Thoracic aorta (tissue), 2 donors: ENCODE measurements at regions not wholly inside any gene's neighbourhood (a gene's known extent, or its start where the extent isn't known, plus 50 kb on each side); places are given as distances from the start of the nearest gene placed in this dataset.

Experiments
- ATAC-seq: fragments of 150-250 bp; one replicate; pipeline ENCODE4 v1.8.0; 2017; ENCODE audit warnings: low read depth; ENCODE audit not compliant: insufficient number of reproducible peaks, low FRiP score
- DNase-seq: peaks from one replicate; pipeline ENCODE4 v3.0.0-alpha.2; 2020; ENCODE audit warnings: low spot score
- H3K27ac ChIP-seq, 2 donors: fragments of 200-600 bp; sonication (generic); 1 replicate in 1 of 2; 2 replicates in 1 of 2; pipeline ENCODE4 v1.5.1; 2016; ENCODE audit warnings: mild to moderate bottlenecking in 2 of 2, moderate library complexity in 2 of 2
- H3K27me3 ChIP-seq: fragments of 200-600 bp; sonication (generic); replicated peaks from 2 replicates; pipeline ENCODE4 v1.6.0; 2016; ENCODE audit warnings: mild to moderate bottlenecking; ENCODE audit not compliant: insufficient read depth
- H3K36me3 ChIP-seq: fragments of 200-600 bp; sonication (generic); one replicate; pipeline ENCODE4 v1.5.1; 2016
- H3K4me1 ChIP-seq, 2 donors: fragments of 200-600 bp; sonication (generic); 1 replicate in 1 of 2; 2 replicates in 1 of 2; pipeline versions ENCODE4 v1.5.1 to v1.6.0; 2016; ENCODE audit warnings: low read depth in 2 of 2, mild to moderate bottlenecking in 1 of 2; ENCODE audit not compliant: control insufficient read depth in 1 of 2
- H3K4me3 ChIP-seq: fragments of 200-600 bp; sonication (generic); 2 replicates; pipeline ENCODE4 v1.5.1; 2016; ENCODE audit warnings: mild to moderate bottlenecking
- H3K9me3 ChIP-seq: fragments of 200-600 bp; sonication (generic); 2 replicates; pipeline ENCODE4 v1.5.1; 2016
- CTCF ChIP-seq: fragments of 200-600 bp; sonication (generic); IDR thresholded peaks from one replicate; pipeline ENCODE4 v1.5.1; 2019; ENCODE audit warnings: antibody characterized with exemption

- Histone ChIP-seq H3K36me3 (no peaks in the 10 kb centered on the region), H3K27ac (no peak overlapping the region), H3K4me3 (no peak overlapping the region), H3K27me3 (no peaks in the 10 kb centered on the region), H3K4me1 (peaks cover 0 to 5% of the 10 kb centered on the region in 2 donors), H3K9me3 (no peaks in the 10 kb centered on the region)
- no peak for TF ChIP-seq CTCF
- ATAC-seq (no peak), DNase-seq (no peak)
These were observed 330.7 kb upstream of the ADAMTSL1 start for GRCh38 chr9:18143073-18143745.

- DNase-seq (no peak), ATAC-seq (no peak)
- no peak overlapping the region for H3K27ac ChIP-seq
- H3K27me3 ChIP-seq: no peaks in the 10 kb centered on the region
- TF ChIP-seq CTCF: no peak
- no peak overlapping the region for H3K4me3 ChIP-seq
- peaks cover 0 to 6% of the 10 kb centered on the region in 2 donors for H3K4me1 ChIP-seq
- no peaks in the 10 kb centered on the region for H3K9me3 ChIP-seq
- no peaks in the 10 kb centered on the region for H3K36me3 ChIP-seq
These were observed 327.6 kb upstream of the ADAMTSL1 start for GRCh38 chr9:18146329-18146728.

- DNase-seq (no peak), ATAC-seq (no peak)
- Histone ChIP-seq H3K27ac (no peak overlapping the region), H3K4me3 (no peak overlapping the region), H3K9me3 (no peaks in the 10 kb centered on the region), H3K36me3 (no peaks in the 10 kb centered on the region), H3K4me1 (peaks cover 0 to 6% of the 10 kb centered on the region in 2 donors), H3K27me3 (no peaks in the 10 kb centered on the region)
- TF ChIP-seq CTCF: no peak
These were observed 324.4 kb upstream of the ADAMTSL1 start for GRCh38 chr9:18149471-18150011.

GRCh38 chr9:18154661-18155060 is 319.3 kb upstream of the ADAMTSL1 start:
- no peak overlapping the region for H3K4me3 ChIP-seq
- no peaks in the 10 kb centered on the region for H3K27me3 ChIP-seq
- peaks cover 0 to 8% of the 10 kb centered on the region in 2 donors for H3K4me1 ChIP-seq
- DNase-seq: no peak
- no peak for TF ChIP-seq CTCF
- no peaks in the 10 kb centered on the region for H3K9me3 ChIP-seq
- no peak for ATAC-seq
- no peak overlapping the region for H3K27ac ChIP-seq
- H3K36me3 ChIP-seq: no peaks in the 10 kb centered on the region

GRCh38 chr9:18159254-18159653 is 314.7 kb upstream of the ADAMTSL1 start:
- DNase-seq (no peak), ATAC-seq (no peak)
- Histone ChIP-seq H3K4me3 (no peak overlapping the region), H3K36me3 (no peaks in the 10 kb centered on the region), H3K9me3 (no peaks in the 10 kb centered on the region), H3K27ac (no peak overlapping the region), H3K27me3 (no peaks in the 10 kb centered on the region), H3K4me1 (peaks cover 0 to 8% of the 10 kb centered on the region in 2 donors)
- TF ChIP-seq CTCF: no peak
